ENCODE measurements at regions not wholly inside any gene's neighbourhood (a gene's known extent, or its start where the extent isn't known, plus 50 kb on each side); places are given as distances from the start of the nearest gene placed in this dataset.

- no peaks in the 10 kb centered on the region for H3K4me1 ChIP-seq (ENCODE audit: insufficient read depth)
- H3K27ac ChIP-seq: no peak overlapping the region
- TF ChIP-seq, protein P1, sequence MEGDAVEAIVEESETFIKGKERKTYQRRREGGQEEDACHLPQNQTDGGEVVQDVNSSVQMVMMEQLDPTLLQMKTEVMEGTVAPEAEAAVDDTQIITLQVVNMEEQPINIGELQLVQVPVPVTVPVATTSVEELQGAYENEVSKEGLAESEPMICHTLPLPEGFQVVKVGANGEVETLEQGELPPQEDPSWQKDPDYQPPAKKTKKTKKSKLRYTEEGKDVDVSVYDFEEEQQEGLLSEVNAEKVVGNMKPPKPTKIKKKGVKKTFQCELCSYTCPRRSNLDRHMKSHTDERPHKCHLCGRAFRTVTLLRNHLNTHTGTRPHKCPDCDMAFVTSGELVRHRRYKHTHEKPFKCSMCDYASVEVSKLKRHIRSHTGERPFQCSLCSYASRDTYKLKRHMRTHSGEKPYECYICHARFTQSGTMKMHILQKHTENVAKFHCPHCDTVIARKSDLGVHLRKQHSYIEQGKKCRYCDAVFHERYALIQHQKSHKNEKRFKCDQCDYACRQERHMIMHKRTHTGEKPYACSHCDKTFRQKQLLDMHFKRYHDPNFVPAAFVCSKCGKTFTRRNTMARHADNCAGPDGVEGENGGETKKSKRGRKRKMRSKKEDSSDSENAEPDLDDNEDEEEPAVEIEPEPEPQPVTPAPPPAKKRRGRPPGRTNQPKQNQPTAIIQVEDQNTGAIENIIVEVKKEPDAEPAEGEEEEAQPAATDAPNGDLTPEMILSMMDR (IDR thresholded peaks at IDR 0.05; ENCODE audit: poor library complexity): no peak
- TF ChIP-seq EZH2phosphoT487 (IDR thresholded peaks at IDR 0.05; ENCODE audit: low read depth, severe bottlenecking, unreplicated experiment): no peak
- 84% methylated on average over 7 of the region's 7 CpGs for WGBS (ENCODE audit: low lambda C conversion rate, missing lambda C conversion rate)
- no peak overlapping the region for H2AFZ ChIP-seq
- H3K9me2 ChIP-seq (replicated peaks; ENCODE audit: insufficient read depth): no peaks in the 10 kb centered on the region
- no peak overlapping the region for H3K4me3 ChIP-seq
- H4K20me1 ChIP-seq (ENCODE audit: insufficient read depth, poor library complexity, severe bottlenecking): no peaks in the 10 kb centered on the region
- DNase-seq (ENCODE audit: low spot score): no peak
- no peaks in the 10 kb centered on the region for H3K36me3 ChIP-seq (replicated peaks; ENCODE audit: insufficient read depth, low read depth)
- H3K4me2 ChIP-seq: no peak overlapping the region
- H3K9me3 ChIP-seq (ENCODE audit: low read depth): no peaks in the 10 kb centered on the region
- no peaks in the 10 kb centered on the region for H3K27me3 ChIP-seq
- H3K79me2 ChIP-seq: no peaks in the 10 kb centered on the region
These were observed 166.8 kb upstream of the COL8A1 start for GRCh38 chr3:99471353-99472323.

GRCh38 chr3:99470841-99471240 lies 167.6 kb upstream of the COL8A1 start:
- Histone ChIP-seq H3K9me3 (ENCODE audit: low read depth) (no peaks in the 10 kb centered on the region), H2AFZ (no peak overlapping the region), H3K79me2 (no peaks in the 10 kb centered on the region), H3K4me1 (ENCODE audit: insufficient read depth) (no peaks in the 10 kb centered on the region), H4K20me1 (ENCODE audit: insufficient read depth, poor library complexity, severe bottlenecking) (no peaks in the 10 kb centered on the region), H3K4me3 (no peak overlapping the region), H3K27ac (no peak overlapping the region), H3K27me3 (no peaks in the 10 kb centered on the region), H3K4me2 (no peak overlapping the region), H3K9me2 (replicated peaks; ENCODE audit: insufficient read depth) (no peaks in the 10 kb centered on the region), H3K36me3 (replicated peaks; ENCODE audit: insufficient read depth, low read depth) (no peaks in the 10 kb centered on the region)
- DNase-seq (ENCODE audit: low spot score): no peak
- TF ChIP-seq EZH2 (IDR thresholded peaks at IDR 0.05; ENCODE audit: borderline replicate concordance) (no peak), EZH2phosphoT487 (IDR thresholded peaks at IDR 0.05; ENCODE audit: low read depth, severe bottlenecking, unreplicated experiment) (no peak)
- TF ChIP-seq, protein P1 (IDR thresholded peaks at IDR 0.05; ENCODE audit: poor library complexity): no peak

DNA sequence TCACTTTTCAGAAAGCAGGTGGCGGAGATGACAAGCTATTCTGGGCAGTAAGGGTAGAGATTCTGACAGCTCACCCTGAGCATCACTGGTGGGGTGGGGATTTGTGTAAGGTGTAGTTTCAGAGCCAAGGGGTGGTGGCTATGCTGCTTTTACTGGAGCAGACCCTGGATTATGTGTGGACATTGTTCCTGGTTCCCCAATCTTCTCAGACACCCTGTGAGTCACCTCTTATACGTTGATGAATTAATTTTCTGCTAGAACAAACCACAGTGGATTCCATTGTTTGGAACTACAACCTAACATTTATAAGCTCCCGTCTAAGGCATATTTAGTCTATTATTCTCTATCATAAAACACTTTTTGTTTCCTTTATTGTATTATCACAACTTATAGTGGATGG lies 169.5 kb upstream of the COL8A1 start:
- no peak overlapping the region for H2AFZ ChIP-seq
- no peak for DNase-seq (ENCODE audit: low spot score)
- no peaks in the 10 kb centered on the region for H3K4me1 ChIP-seq (ENCODE audit: insufficient read depth)
- H3K27me3 ChIP-seq: no peaks in the 10 kb centered on the region
- no peaks in the 10 kb centered on the region for H3K9me3 ChIP-seq (ENCODE audit: low read depth)
- 87% methylated on average over 3 of the region's 3 CpGs for WGBS (ENCODE audit: low lambda C conversion rate, missing lambda C conversion rate)
- no peaks in the 10 kb centered on the region for H3K36me3 ChIP-seq (replicated peaks; ENCODE audit: insufficient read depth, low read depth)
- no peak overlapping the region for H3K4me3 ChIP-seq
- H3K79me2 ChIP-seq: no peaks in the 10 kb centered on the region
- H4K20me1 ChIP-seq (ENCODE audit: insufficient read depth, poor library complexity, severe bottlenecking): no peaks in the 10 kb centered on the region
- H3K9me2 ChIP-seq (replicated peaks; ENCODE audit: insufficient read depth): no peaks in the 10 kb centered on the region
- no peak overlapping the region for H3K4me2 ChIP-seq
- TF ChIP-seq EZH2 (IDR thresholded peaks at IDR 0.05; ENCODE audit: borderline replicate concordance) (no peak), EZH2phosphoT487 (IDR thresholded peaks at IDR 0.05; ENCODE audit: low read depth, severe bottlenecking, unreplicated experiment) (no peak)
- TF ChIP-seq, protein P1 (IDR thresholded peaks at IDR 0.05; ENCODE audit: poor library complexity): no peak
- H3K27ac ChIP-seq: no peak overlapping the region
